ENCODE measurements at regions not wholly inside any gene's neighbourhood (a gene's known extent, or its start where the extent isn't known, plus 50 kb on each side); places are given as distances from the start of the nearest gene placed in this dataset.

DNA sequence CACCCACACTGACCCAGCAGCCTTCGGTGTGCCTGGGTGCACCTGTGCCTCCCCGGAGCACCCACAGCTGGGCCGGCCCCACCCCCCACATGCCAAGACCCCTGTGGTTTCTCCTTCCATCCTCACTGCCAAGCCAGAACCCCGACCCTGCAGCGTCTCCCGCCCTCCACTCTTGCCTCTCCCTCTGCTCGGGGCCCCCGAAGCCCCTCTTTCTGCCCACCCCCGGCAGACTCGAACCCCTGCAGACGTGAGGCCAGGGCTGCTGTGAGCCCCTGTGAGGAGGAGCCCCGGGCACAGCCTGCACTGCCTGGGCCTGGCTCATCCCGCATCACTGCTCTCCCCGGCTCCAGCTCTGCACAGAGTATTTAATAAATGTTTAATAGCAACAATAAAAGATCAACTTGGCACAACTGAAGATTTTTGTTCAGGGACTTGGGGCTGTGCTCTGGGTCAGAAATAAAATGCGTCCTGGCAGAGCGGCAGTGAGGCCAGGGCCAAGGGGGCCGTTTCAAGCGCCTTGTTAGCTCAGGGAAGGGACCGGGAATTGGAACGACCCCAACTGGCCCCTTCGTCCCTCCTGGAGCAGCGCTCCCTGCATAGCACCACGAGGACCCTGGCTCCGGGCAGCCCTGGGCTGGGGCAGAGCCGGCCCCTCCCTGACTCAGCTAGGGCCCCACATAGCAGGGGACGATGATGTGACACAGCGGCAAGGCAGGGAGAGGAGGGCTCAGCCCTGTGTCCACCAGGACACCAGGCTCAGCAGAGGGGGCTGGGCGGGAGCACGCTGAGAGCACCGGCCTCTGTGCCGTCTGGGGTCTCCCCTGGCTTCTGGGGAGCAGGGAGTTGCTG, 520.8 kb downstream of the BRD1 start:
- DNase-seq, result no peak

DNA sequence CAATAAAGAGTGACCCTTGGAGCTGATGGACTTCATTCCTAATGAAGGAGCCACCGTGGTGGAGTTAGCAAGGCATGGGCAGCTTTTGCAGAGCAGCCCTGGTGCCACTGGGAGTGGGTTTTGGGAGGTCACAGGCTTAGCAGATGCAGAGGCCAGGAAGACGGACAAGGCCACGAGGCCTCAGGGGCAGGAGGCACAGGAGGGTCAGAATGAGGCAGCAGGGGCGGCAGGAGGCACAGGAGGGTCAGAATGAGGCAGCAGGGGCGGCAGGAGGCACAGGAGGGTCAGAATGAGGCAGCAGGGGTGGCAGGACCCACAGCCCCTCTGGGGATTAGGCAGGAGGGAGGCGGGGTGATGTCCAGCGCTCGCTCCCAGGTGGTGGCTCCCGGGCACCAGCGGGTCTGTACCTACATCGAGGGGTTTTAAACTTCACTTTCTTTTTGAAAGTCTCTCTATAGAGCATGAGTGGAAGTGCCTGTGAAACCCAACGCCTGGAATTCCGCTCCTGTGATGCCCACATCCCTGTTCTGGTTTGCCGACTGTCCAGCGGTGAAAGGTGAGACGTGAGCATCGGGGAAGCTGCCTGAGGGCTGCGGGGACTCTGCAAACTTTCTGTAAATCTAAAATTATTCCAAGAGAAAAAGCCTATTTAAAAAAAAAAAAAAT, 521.6 kb downstream of the BRD1 start:
- DNase-seq, result no peak

DNA sequence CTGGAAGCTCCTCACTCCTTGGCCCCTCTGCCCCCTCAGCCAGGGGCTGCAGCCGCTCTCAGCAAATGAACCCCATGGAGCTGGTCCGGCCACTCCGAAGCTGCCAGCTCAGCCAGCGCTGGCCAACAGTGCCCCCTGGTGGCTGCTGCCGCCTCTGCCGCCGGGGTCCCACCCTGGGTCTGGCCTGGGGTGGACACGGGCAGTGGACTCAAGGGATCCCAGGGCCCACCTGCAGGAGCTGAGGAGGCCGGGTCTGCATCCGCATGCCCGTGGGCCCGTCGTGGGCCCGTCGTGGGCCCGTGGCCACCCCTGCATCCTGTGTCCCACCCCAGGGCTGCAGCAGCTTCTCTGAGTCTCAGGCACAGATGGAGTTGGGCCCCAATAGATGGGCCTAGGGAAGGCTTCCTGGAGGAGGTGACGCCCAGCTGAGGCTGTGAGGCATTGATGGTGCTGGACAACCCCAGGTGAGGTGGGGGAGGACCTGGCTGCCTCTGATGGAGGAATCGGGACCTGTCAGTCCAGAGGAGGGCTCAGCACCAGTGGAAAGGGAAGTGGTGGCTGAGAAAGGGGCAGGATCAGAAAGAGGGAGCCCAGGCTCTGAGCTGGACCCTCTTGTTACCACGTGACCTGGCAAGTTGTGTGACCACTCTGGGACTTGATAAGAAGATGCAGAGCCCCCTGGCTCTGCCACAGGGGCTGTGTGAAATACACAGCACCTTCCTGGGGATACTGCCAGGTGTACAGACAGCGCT, 522.3 kb downstream of the BRD1 start:
- no peak for DNase-seq

DNA sequence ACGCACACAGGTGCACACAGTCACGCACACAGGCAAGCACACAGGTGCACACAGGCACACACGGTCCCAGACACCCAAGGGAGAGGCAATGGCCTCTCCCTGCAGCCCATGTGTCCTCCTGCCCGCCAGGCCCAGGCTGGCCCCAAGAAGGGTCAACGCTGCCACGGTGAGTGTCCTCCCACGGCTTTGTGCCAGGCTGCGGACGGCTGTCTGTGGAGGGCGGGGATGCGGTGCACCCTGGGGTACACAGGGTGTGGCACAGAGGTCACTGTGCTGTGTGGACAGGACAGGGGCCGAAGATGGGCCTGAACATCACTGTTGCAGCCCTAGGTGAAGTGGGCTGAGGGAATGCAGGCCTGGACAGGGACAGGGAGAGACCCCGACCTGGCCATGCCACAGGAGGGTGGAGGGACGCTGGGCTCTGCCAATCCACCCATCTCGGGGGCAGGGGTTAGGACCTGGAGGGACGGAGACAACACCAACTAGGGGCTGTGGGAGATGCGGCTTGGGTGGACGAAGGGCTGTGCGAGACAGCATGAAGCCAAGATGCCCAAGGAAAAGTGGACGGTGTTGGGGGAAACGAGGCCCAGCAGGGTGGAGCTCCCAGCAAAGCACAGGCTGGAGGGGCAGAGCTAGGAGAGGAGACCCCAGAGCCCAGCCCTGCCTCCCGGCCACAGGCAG, 523.8 kb downstream of the BRD1 start:
- DNase-seq, result no peak

DNA sequence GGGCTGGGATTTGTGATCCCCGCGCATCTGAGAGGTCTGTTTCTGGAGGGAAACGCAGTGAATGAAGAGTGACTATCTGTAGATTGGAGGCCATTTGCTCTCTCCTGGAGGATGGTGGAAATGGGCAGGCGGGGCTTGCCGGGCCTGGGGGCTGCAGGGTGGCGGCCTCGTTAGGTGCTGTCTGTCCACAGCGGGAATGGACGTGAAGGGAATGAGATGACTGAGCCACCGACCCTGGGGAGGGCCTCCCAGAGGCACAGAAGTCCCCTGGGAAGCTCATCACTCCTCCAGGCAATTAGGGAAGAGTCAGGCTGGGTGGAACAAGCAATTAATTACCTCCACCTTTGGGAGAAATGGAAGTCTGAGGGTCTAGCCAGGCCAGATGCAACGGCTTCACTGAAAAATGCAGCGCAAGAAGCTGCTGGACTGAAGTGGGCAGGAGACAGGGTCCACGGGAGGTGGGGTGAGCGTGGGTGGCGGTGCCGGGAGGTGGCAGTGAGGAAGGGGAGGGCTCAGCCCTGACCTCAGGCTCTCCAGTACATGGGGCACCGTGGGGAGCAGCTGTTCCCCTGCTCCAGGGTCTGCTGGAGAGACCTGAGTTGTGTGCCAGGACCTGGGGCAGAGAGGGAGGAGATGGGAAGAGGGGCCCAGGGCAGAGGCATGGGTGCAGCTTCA, 524.5 kb downstream of the BRD1 start:
- no peak for DNase-seq

DNA sequence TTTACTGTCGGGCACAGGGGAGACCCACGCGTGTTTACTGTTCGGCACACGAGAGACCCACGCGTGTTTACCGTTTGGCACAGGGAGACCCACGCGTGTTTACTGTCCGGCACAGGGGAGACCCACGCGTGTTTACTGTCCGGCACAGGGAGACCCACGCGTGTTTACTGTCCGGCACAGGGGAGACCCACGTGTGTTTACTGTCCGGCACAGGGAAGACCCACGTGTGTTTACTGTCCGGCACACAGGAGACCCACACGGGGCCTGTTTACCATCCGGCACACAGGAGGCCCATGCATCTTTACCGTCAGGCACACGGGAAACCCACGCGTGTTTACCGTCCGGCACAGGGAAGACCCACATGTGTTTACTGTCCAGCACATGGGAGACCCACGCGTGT, 525.1 kb downstream of the BRD1 start:
- no peak for DNase-seq

DNA sequence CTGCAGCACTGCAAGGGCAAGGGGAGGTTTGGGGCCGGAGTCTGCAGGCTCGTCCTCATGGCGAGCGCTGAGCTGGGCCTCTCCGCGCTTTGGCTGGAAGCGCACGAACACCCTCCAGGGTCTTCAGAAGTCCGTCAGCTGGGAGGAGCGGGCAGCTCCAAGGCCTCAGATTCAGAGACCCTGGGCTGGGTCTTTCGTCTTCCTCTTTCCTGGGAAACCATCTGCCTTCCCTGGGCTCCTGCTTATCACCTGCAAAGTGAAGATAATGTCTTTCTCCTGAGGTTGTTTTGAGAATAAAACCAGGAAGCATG, 525.6 kb downstream of the BRD1 start:
- DNase-seq, result no peak

DNA sequence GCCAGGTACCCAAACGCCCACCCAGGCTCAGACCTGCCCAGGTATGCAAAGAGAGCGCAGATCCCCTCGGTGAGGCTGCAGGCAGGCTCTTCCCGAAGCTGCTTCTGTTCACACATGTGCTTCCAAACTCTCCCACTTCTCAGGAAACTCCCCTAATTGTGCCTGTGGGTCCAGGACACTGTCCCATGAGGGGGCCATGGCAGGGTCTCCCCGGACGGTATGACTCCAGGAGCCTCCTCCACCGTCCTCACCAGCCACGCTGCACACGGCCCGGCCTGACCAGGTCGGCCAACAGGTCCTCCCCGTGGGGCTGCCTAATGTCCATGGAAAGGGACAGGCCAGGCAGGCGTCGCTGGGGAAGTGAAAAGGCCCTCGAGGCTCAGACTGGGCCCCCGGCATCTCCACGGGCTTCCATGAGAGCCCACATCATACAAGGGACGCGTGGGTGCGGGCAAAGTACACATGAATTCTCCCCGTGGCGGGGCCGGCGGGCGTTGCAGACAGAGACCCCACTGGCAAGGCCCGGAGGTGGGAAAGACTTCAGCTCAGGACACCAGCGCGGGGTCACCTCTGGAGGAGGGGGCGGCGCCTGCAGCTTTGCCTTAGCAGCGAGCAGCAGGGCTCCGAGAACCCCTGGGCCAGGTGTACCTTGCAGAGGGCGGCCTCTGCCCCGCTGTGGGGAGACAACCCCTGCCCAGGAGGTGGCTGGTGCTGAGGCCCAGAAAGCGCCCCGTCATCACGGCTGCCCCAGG, 526.1 kb downstream of the BRD1 start:
- DNase-seq, result no peak

DNA sequence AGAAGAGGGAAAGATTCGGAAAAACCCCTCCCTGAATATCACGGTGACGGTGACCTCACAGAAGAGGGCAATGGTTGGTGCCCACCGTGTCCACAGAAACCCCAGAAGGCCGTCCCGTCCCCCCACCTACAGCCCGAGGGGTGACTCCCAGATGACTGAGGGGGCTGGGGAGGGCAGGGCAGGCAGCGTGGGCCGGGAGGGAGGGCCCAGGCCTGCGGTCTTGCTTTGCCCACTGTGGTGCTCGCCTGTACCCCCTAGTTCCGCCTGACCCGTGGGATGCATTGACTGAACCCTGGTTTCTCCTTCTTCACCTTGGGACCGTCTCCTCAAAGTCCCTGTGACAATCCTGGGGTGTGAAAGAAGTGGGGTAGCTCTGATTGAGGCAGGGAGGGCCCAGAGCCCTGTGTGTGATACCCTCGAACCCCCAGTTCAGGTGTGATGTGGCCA, 526.7 kb downstream of the BRD1 start:
- DNase-seq, result no peak

DNA sequence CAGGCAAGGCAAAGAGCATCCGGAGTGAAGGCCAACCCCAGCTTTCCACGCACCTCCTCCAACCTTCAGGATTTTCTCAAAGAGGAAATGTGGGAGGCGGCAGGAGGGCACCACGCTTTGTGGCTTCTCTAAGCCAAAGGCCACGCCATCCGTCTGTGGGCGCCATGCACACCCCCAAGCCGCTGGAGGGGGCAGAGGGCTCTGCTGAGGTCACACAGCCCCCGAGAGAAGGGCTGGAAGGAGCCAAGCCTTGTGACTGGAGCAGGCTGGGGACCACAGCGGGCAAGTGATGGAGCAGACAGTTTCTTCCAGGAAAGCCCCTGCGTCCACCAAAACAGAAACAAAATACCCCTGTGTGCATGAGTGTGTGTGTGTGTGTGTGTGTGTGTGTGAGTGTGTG, 527.4 kb downstream of the BRD1 start:
- no peak for DNase-seq

DNA sequence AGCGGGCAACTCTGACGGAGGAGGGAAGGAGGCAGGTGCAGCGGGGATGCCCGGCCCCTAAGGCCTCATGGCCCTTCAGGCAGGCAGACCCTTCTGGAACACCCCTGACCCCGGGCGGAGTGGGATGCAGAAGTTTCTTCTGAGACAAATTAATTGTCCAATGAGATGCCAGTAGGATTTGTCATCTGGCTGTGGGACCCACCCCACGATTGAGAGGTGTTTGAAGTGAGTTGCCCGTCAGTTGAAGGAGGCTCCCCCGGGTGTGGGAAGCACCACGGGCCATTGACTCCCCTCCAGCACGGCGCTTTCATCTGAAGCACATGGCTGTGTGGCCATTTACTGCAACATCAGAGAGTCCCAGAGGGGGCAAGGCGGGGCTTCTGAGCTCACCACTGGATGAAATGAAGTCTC, 527.8 kb downstream of the BRD1 start:
- no peak for DNase-seq

DNA sequence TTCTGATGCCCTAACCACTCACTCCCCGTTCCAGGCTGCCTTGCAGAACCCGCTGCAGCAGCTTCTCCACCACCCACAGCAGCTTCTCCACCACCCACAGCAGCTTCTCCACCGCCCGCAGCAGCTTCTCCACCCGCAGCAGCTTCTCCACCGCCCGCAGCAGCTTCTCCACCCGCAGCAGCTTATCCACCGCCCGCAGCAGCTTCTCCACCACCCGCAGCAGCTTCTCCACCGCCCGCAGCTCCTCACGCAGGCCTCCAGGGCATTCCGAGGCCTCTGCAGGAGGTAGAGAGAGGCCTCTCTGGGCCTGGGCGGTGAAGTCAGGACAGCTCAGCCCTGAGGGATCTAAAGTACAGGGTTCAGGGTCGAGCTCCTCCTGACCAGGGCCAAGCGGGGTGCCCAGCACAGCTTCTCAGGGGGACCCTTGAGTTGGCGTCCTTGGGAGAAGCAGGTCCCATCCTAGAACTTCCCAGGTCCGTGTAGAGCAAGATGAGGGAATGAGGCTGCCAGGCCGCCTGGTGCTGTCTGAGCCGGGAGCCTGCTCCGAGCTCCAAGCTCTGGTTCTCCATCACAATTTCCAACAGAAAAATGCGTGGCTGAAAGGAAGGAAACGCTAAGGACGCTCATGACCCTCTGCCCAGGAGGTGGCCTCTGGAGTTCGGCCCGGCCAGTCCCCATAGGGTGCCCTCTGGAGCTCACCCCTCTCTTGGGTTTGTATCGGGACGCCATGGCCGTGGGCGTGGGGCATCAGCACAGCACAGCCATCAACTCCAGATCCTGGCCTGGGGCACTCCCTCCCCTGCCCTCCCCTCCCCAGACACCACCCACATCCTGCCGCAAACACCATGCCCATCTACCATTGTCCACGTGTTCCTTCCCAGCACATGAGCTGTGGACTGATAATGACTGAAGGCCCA, 528.6 kb downstream of the BRD1 start:
- DNase-seq, result no peak

DNA sequence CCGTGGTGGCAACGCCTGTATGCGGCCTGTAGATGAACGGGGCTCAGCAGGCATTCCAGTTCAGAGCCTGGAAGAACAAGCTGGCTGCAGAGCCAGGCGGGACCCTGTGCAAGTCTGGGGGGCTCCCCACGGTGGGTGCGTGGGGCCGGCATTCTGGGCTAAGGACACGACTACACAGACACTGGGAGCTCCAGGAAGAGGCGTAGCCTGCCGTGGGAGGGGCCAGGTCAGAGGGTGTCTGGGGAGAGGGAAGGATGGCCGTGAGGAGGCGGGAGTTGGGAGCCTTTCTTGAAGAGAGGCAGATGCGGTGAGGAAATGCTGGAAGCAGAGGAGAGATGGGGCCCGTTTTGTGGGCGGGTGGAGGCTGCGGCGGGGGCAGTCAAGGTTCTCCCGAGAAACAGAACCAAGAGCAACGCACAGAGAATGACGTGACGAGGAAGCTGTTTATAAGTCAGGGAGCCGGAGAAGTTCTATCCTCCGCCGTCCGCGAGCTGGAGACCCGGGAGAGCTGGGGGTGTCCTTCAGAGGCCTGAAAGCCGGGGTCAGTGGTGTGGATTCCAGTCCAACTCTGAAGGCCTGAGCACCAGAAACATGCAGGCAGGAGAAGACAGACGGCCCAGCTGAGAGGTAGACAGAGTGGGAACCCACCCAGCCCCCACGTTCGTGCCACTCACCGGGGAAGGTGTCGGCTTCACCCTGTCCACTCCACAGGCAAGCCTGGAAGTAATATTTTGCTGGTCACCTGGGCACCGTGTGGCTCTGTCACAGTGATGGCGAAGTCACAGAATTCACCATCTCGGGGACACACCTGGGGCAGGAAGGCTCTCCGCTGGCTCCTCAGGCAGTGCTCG, 529.6 kb downstream of the BRD1 start:
- DNase-seq, result no peak

DNA sequence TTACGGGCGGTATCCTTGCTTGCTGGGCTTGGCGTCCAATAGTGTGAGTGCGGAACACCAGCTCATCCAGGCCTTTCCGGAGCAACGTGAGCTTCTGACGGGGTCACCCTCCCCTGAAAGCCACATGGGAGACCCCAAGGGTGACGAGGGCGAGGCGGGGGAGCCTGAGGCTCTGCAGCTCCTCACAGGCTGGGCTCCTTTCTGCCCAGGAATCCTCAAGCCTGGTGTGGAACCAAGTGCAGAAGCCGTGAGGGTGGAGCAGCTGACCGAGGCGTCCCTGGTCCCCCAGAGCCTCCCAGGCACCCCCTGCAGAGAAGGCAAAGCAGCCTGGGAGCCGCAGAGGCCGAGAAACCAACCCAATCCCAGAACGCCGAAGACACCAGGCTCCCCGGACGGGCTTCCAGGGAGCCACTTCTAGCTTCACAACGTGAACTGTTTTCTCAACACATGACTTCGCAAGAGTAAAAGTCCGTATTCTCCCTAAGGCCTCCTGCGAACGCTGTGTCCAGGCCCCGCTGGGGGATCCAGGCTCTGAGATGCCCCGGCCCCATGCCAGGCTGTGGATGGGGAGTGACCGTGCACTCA, 530.3 kb downstream of the BRD1 start:
- DNase-seq, result no peak

DNA sequence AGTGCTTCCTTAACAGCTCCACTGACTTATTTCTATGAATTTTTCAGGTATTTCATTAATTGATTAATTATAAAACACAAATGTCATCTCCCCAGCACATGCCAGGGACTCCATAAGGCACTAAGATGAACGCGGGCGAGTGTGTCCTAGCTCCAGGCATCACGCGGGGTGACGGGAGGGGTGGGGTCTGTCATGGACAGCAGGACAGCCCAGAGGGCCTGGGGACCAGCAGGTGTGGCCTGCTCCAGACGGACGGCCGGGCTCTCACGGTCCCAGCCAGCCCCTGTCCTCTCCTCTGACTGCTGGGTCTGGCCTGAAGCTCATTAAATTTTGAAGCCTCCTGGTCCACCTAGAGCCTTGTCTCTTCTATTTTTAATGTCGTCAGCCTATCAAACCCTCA, 531.1 kb downstream of the BRD1 start:
- no peak for DNase-seq

DNA sequence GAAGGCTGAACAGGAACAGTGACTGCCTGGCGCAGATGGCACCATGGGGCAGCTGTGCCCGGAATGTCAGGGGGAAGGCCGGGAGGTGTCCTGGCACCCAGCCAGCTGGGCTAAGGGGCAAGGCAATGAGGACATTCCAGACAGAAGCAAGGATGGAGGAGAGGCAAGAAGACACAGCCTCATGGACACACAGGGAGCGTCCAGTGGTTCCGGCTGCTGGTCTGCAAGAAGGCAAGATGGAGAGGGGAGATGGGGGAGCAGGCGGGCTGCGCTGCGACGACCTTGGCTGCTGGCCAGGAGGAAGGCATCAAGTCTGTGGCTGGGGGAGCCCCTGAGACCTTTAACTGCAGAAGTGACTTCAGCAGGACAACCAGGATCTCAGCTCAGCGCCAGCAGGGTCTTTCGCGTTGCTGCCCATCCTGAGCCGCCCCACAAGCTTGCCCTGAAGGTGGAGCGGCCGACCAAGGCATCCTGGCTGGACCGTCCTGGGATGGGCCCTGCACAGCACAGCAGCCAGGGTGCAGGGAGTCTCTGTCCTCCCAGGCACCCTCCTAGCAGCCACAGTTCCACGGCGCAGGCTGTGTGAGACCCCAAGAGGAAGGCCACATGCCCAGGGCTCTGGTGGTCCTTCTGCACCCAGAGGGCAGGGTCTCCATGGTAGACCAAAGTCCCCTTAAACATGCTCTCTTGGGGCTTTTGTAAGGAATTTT, 531.7 kb downstream of the BRD1 start:
- DNase-seq, result no peak

DNA sequence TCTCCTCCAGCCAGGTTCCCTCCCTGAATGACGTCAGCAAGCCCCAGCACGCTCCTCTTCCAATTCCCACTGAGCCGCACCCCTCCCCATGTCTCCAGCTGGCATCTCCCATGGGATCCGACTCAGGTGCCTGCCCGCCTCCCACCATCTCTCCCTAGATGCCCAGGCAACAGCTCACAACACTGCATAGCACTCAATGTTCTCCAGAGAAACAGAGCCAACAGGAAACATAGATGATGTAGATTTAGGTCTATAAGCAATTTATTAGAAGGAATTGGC, 532.3 kb downstream of the BRD1 start:
- no peak for DNase-seq

DNA sequence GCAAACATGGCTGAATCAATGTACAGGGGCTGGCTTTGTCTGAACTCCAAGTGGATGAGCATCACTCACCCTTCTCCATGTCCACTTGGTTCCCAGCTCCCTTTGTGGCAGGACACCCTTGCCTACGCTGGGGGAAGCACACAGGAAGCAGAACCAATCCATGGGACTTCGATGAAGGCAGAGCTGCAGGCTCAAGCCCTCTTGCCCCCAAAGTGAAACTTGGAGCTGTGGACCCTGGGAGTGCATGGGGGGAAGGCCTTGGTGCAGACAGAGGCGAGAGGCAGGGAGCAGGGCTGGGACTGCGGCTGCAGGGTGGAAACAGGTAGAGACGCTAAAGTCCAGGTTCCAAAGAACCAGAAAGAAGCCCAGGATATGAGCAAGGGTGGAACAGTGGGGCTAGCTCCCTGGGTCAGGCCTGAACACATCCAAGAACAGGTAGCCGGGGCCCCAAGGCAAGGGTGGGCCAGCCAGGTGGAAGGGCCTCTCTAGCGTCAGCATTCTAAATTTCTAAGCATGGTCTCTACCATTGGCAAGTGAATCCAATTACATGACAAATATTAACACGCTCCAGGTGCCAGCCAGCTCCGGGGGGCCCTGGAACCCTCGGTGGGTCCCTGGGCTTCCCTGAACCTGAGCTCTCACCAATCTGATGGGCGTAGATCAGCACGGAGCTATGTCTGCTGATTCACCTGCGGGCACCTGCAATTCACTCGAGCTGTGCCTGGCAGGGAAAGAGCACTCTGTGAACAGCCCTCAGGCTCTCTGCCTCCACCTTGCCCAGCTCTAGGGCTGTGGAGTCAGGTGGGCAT, 532.8 kb downstream of the BRD1 start:
- no peak for DNase-seq

Measured in 8988T (cell line).